ENCODE measurements at regions not wholly inside any gene's neighbourhood (a gene's known extent, or its start where the extent isn't known, plus 50 kb on each side); places are given as distances from the start of the nearest gene placed in this dataset.
"Not testable (repeated sequence)": the region's sequence is repeated elsewhere in the genome, so short reads cannot be mapped to it uniquely, and the experiment has no call there.

DNA sequence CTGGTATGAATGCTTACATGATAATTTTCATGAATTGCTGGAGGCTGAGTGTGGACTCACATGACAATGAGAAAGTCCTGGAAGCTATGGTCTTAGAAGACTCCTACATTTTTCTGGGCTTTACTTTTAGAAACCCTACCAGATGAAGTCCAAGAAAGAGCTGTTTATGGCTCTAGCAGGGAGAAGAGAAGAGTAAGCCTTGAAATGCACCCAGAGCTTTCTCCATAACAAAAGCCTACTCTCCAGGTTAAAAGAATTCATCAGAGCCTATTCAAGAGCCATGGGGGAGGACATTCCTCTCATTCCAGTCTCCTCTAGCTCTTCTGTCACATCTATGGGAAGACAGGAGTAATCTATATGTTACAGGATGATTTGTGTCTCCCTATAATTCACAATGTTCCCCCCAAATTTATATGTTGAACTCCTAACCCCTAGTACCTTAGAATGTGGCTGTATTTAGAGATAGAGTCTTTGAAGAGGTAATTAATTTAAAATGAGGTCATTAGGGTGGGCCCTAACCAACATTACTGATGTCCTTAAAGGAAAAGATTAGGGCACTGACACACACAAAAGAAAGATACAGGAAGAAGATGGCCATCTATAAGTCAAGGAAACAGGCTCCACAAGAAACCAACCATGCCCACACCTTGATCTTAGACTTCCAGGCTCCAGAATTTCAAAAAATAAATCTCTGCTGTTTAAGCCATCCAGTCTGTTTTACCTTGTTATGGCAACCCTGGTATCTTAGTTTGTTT, 193.8 kb upstream of the PTER start (continued):
- TF ChIP-seq, protein P1, sequence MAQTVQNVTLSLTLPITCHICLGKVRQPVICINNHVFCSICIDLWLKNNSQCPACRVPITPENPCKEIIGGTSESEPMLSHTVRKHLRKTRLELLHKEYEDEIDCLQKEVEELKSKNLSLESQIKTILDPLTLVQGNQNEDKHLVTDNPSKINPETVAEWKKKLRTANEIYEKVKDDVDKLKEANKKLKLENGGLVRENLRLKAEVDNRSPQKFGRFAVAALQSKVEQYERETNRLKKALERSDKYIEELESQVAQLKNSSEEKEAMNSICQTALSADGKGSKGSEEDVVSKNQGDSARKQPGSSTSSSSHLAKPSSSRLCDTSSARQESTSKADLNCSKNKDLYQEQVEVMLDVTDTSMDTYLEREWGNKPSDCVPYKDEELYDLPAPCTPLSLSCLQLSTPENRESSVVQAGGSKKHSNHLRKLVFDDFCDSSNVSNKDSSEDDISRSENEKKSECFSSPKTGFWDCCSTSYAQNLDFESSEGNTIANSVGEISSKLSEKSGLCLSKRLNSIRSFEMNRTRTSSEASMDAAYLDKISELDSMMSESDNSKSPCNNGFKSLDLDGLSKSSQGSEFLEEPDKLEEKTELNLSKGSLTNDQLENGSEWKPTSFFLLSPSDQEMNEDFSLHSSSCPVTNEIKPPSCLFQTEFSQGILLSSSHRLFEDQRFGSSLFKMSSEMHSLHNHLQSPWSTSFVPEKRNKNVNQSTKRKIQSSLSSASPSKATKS (CRISPR knock-in tag; IDR thresholded peaks at IDR 0.05) = no peak
- TF ChIP-seq ZNF586 (CRISPR knock-in tag; conservative IDR thresholded peaks at IDR 0.05) = no peak

DNA sequence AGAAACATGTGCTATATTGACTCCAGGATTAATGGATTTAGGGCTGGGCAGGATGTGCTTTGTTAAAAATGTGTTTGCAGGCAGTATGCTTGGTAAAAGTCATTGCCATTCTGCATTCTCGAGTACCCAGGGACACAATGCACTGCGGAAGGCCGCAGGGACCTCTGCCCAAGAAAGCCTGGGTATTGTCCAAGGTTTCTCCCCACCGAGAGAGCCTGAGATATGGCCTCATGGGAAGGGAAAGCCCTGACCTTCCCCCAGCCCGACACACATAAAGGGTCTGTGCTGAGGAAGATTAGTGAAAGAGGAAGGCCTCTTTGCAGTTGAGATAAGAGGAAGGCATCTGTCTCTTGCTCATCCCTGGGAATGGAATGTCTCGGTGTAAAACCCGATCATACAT, 186.7 kb upstream of the PTER start:
- H3K36me3 ChIP-seq (ENCODE audit: control insufficient read depth, insufficient read depth, low read length); H3K4me1 ChIP-seq (replicated peaks in 1 of 2; ENCODE audit: control insufficient read depth in 2 of 2, insufficient read depth in 2 of 2, low read length in 2 of 2); FAIRE-seq; H3K79me2 ChIP-seq (ENCODE audit: control insufficient read depth, insufficient read depth, low read length); H3K9me1 ChIP-seq (ENCODE audit: control insufficient read depth, insufficient read depth, low read length); DNase-seq (ENCODE audit: extremely low read depth in 1 of 4, low spot score in 3 of 4); H3K4me2 ChIP-seq (ENCODE audit: insufficient read depth, low read length); H3K27me3 ChIP-seq (ENCODE audit: control insufficient read depth in 2 of 2, insufficient read depth in 2 of 2, low read length in 2 of 2); H3K4me3 ChIP-seq; H3K27ac ChIP-seq (ENCODE audit: extremely low read depth, low read depth, low read length); in situ Hi-C loops (cut with MboI); H3K9me3 ChIP-seq (replicated peaks; ENCODE audit: control insufficient read depth, insufficient read depth, low read depth, low read length); intact Hi-C loops (cut with micrococcal nuclease); BruUV-seq (replicated peaks); H3K9ac ChIP-seq (ENCODE audit: insufficient read depth in 1 of 2, low read depth in 2 of 2, low read length in 2 of 2); H4K20me1 ChIP-seq (replicated peaks; ENCODE audit: control insufficient read depth, insufficient read depth, low read length); H2AFZ ChIP-seq (ENCODE audit: low read depth, low read length); CTCF ChIA-PET (ENCODE audit: low intra/inter-chr PET ratio); POLR2A ChIA-PET; ATAC-seq: not testable (repeated sequence)
- WGBS (ENCODE audit: insufficient coverage, low coverage, missing lambda C conversion rate) = 1% methylated on average over 7 of the region's 7 CpGs
